ENCODE measurements at regions not wholly inside any gene's neighbourhood (a gene's known extent, or its start where the extent isn't known, plus 50 kb on each side); places are given as distances from the start of the nearest gene placed in this dataset.

DNA sequence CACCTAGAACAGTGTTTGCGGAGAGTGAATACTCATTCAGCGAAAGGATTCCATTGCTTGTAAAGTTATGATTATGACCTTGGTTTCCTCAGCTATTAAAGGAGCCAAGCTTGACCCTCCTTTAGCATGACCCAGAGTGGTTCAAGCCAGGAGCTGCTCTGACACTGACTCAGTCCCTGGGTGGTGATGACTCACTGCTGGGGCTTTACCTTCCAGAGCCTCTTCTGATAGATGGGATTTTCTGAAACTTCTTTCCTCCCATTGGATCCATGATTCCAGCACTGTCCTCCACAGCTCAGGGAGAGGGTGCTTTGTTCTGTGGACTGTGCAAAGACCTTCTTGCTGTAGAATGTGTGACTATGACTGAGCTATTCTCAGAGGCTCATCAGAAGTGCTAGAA is 77.4 kb downstream of the S1PR1 start:
- TF ChIP-seq, protein P1, sequence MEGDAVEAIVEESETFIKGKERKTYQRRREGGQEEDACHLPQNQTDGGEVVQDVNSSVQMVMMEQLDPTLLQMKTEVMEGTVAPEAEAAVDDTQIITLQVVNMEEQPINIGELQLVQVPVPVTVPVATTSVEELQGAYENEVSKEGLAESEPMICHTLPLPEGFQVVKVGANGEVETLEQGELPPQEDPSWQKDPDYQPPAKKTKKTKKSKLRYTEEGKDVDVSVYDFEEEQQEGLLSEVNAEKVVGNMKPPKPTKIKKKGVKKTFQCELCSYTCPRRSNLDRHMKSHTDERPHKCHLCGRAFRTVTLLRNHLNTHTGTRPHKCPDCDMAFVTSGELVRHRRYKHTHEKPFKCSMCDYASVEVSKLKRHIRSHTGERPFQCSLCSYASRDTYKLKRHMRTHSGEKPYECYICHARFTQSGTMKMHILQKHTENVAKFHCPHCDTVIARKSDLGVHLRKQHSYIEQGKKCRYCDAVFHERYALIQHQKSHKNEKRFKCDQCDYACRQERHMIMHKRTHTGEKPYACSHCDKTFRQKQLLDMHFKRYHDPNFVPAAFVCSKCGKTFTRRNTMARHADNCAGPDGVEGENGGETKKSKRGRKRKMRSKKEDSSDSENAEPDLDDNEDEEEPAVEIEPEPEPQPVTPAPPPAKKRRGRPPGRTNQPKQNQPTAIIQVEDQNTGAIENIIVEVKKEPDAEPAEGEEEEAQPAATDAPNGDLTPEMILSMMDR (conservative IDR thresholded peaks at IDR 0.05; ENCODE audit: low read length), result no peak
- TF ChIP-seq EZH2phosphoT487 (IDR thresholded peaks at IDR 0.05; ENCODE audit: borderline replicate concordance), result no peak

Measured in Loucy (cell line).